Activated CD4-positive, alpha-beta T cell treated with anti-CD3 and anti-CD28 coated beads for 36 hours (primary cell): ENCODE measurements at regions not wholly inside any gene's neighbourhood (a gene's known extent, or its start where the extent isn't known, plus 50 kb on each side); places are given as distances from the start of the nearest gene placed in this dataset.

ENCODE experiments used
- ATAC-seq: fragments of 200-7000 bp; cut with Tn5 transposase; one replicate; pipeline ENCODE4 v1.10.0; 2021; ENCODE audit warnings: mild to moderate bottlenecking, moderate library complexity
- CTCF ChIA-PET: fragments of 350-600 bp; sonication (Branson Sonifier 250); formaldehyde crosslinking; loops from one replicate; lab custom pipeline; 2021; ENCODE audit warnings: antibody characterized with exemption; lab: Charles Lee
- POLR2A ChIA-PET: fragments of 350-600 bp; sonication (Branson Sonifier 250); formaldehyde crosslinking; loops from one replicate; lab custom pipeline; 2021; ENCODE audit warnings: antibody characterized with exemption, inconsistent platforms; lab: Charles Lee
- DNase-seq: peaks from one replicate; pipeline ENCODE4 v3.0.0-alpha.2; 2020
- H3K27ac Mint-ChIP-seq: one replicate; pipeline ENCODE4 v1.8.0; 2021; ENCODE audit warnings: mixed read lengths
- H3K27me3 Mint-ChIP-seq: one replicate; pipeline ENCODE4 v1.8.0; 2021; ENCODE audit warnings: mixed read lengths
- H3K36me3 Mint-ChIP-seq: one replicate; pipeline ENCODE4 v1.8.0; 2021; ENCODE audit warnings: low read depth, mixed read lengths
- H3K4me1 Mint-ChIP-seq: one replicate; pipeline ENCODE4 v1.8.0; 2021; ENCODE audit warnings: mixed read lengths
- H3K4me3 Mint-ChIP-seq: one replicate; pipeline ENCODE4 v1.8.0; 2021; ENCODE audit warnings: mild to moderate bottlenecking, moderate library complexity, mixed read lengths
- H3K9me3 Mint-ChIP-seq: one replicate; pipeline ENCODE4 v1.8.0; 2021; ENCODE audit warnings: low read depth, mixed read lengths
- intact Hi-C, 2 experiments: fragments of 100-400 bp; cut with DNase I in 1 of 2; cut with micrococcal nuclease in 1 of 2; formaldehyde crosslinking; loops; one replicate each; pipeline versions ENCODE4 v1.14.2 to v1.15.1; 2022 to 2024; cut with DNase I, micrococcal nuclease

GRCh38 chr2:239534581-239535412 is 134.0 kb upstream of the HDAC4 start:
- H3K4me3 Mint-ChIP-seq = no peak overlapping the region
- intact Hi-C loops = no loop called here

GRCh38 chr2:239533569-239534316 is 132.9 kb upstream of the HDAC4 start:
- Mint-ChIP-seq H3K4me1 (no peaks in the 10 kb centered on the region), H3K27me3 (no peaks in the 10 kb centered on the region), H3K9me3 (peaks cover 3% of the 10 kb centered on the region), H3K4me3 (no peak overlapping the region), H3K27ac (no peak overlapping the region), H3K36me3 (no peaks in the 10 kb centered on the region)
- DNase-seq = no peak
- ChIA-PET CTCF (no interaction called here), POLR2A (no interaction called here)
- intact Hi-C loops = no loop called here
- no peak for ATAC-seq

More at GRCh38 chr2:239534581-239535412, 134.0 kb upstream of the HDAC4 start:
- ChIA-PET POLR2A (no interaction called here), CTCF (interaction anchor here (0.7 kb wide), 1 partner anchor 354 kb away, joined by 4 read pairs; no protein-coding TSS in a partner anchor)
- no peak for ATAC-seq
- Mint-ChIP-seq H3K9me3 (peaks cover 3% of the 10 kb centered on the region), H3K4me1 (no peaks in the 10 kb centered on the region), H3K36me3 (no peaks in the 10 kb centered on the region), H3K27ac (no peak overlapping the region), H3K27me3 (no peaks in the 10 kb centered on the region)
- DNase-seq = no peak

GRCh38 chr2:239532859-239533258 is 132.0 kb upstream of the HDAC4 start:
- Mint-ChIP-seq H3K27me3 (no peaks in the 10 kb centered on the region), H3K9me3 (peaks cover 3% of the 10 kb centered on the region), H3K27ac (no peak overlapping the region), H3K4me1 (no peaks in the 10 kb centered on the region), H3K36me3 (no peaks in the 10 kb centered on the region), H3K4me3 (no peak overlapping the region)
- DNase-seq (no peak), ATAC-seq (no peak)
- POLR2A ChIA-PET = no interaction called here
- intact Hi-C loops = no loop called here
- CTCF ChIA-PET = no interaction called here

- intact Hi-C loops = no loop called here
- no peak for DNase-seq
- ChIA-PET POLR2A (no interaction called here), CTCF (no interaction called here)
- no peaks in the 10 kb centered on the region for H3K36me3 Mint-ChIP-seq
- H3K4me1 Mint-ChIP-seq = no peaks in the 10 kb centered on the region
- no peak for ATAC-seq
- no peak overlapping the region for H3K4me3 Mint-ChIP-seq
- H3K27me3 Mint-ChIP-seq = no peaks in the 10 kb centered on the region
- no peak overlapping the region for H3K27ac Mint-ChIP-seq
- H3K9me3 Mint-ChIP-seq = peaks cover 3% of the 10 kb centered on the region
Measured at GRCh38 chr2:239532250-239532649, 131.4 kb upstream of the HDAC4 start.

- Mint-ChIP-seq H3K9me3 (peaks cover 3% of the 10 kb centered on the region), H3K27ac (no peak overlapping the region), H3K4me3 (no peak overlapping the region), H3K4me1 (no peaks in the 10 kb centered on the region), H3K27me3 (no peaks in the 10 kb centered on the region), H3K36me3 (no peaks in the 10 kb centered on the region)
- no peak for DNase-seq
- intact Hi-C loops = no loop called here
- ChIA-PET POLR2A (no interaction called here), CTCF (no interaction called here)
- ATAC-seq = no peak
Measured at GRCh38 chr2:239531456-239532241, 130.8 kb upstream of the HDAC4 start.

GRCh38 chr2:239530749-239531316 is 130.0 kb upstream of the HDAC4 start:
- Mint-ChIP-seq H3K27ac (no peak overlapping the region), H3K4me3 (no peak overlapping the region), H3K9me3 (peaks cover 3% of the 10 kb centered on the region), H3K27me3 (no peaks in the 10 kb centered on the region), H3K4me1 (no peaks in the 10 kb centered on the region), H3K36me3 (no peaks in the 10 kb centered on the region)
- ATAC-seq = no peak
- no peak for DNase-seq
- ChIA-PET POLR2A (no interaction called here), CTCF (no interaction called here)
- intact Hi-C loops = no loop called here

GRCh38 chr2:239529313-239530015 is 128.6 kb upstream of the HDAC4 start:
- Mint-ChIP-seq H3K4me3 (no peak overlapping the region), H3K4me1 (no peaks in the 10 kb centered on the region), H3K27ac (no peak overlapping the region), H3K27me3 (no peaks in the 10 kb centered on the region), H3K36me3 (no peaks in the 10 kb centered on the region), H3K9me3 (no peaks in the 10 kb centered on the region)
- DNase-seq (no peak), ATAC-seq (no peak)
- CTCF ChIA-PET = no interaction called here
- POLR2A ChIA-PET = no interaction called here
- intact Hi-C loops = no loop called here

GRCh38 chr2:239528883-239529282 is 128.1 kb upstream of the HDAC4 start:
- POLR2A ChIA-PET = no interaction called here
- no peaks in the 10 kb centered on the region for H3K36me3 Mint-ChIP-seq
- DNase-seq (no peak), ATAC-seq (no peak)
- H3K4me1 Mint-ChIP-seq = no peaks in the 10 kb centered on the region
- no peaks in the 10 kb centered on the region for H3K9me3 Mint-ChIP-seq
- CTCF ChIA-PET = no interaction called here
- H3K27ac Mint-ChIP-seq = no peak overlapping the region
- intact Hi-C loops = no loop called here
- H3K27me3 Mint-ChIP-seq = no peaks in the 10 kb centered on the region
- H3K4me3 Mint-ChIP-seq = no peak overlapping the region

GRCh38 chr2:239528146-239528545 is 127.3 kb upstream of the HDAC4 start:
- intact Hi-C loops = no loop called here
- no peak overlapping the region for H3K4me3 Mint-ChIP-seq
- H3K4me1 Mint-ChIP-seq = no peaks in the 10 kb centered on the region
- no peaks in the 10 kb centered on the region for H3K9me3 Mint-ChIP-seq
- CTCF ChIA-PET = interaction anchor here (1.0 kb wide), 1 partner anchor 12 kb away, joined by 3 read pairs; no protein-coding TSS in a partner anchor
- ATAC-seq = no peak
- no peak for DNase-seq
- no peak overlapping the region for H3K27ac Mint-ChIP-seq
- H3K27me3 Mint-ChIP-seq = no peaks in the 10 kb centered on the region
- no peaks in the 10 kb centered on the region for H3K36me3 Mint-ChIP-seq
- POLR2A ChIA-PET = no interaction called here

GRCh38 chr2:239526666-239527415 is 126.0 kb upstream of the HDAC4 start:
- H3K36me3 Mint-ChIP-seq = no peaks in the 10 kb centered on the region
- no peak overlapping the region for H3K27ac Mint-ChIP-seq
- POLR2A ChIA-PET = no interaction called here
- DNase-seq (no peak), ATAC-seq (no peak)
- H3K9me3 Mint-ChIP-seq = no peaks in the 10 kb centered on the region
- CTCF ChIA-PET = interaction anchor here (0.6 kb wide), 1 partner anchor 196 kb away, joined by 3 read pairs; no protein-coding TSS in a partner anchor
- no peaks in the 10 kb centered on the region for H3K27me3 Mint-ChIP-seq
- intact Hi-C loops = no loop called here
- no peaks in the 10 kb centered on the region for H3K4me1 Mint-ChIP-seq
- no peak overlapping the region for H3K4me3 Mint-ChIP-seq
